ENCODE measurements at regions not wholly inside any gene's neighbourhood (a gene's known extent, or its start where the extent isn't known, plus 50 kb on each side); places are given as distances from the start of the nearest gene placed in this dataset.
"Not testable (repeated sequence)": the region's sequence is repeated elsewhere in the genome, so short reads cannot be mapped to it uniquely, and the experiment has no call there.

GRCh38 chr18:22828583-22828982 lies 104.5 kb upstream of the RBBP8 start:
- TF ChIP-seq CTCF, POLR2A (IDR thresholded peaks at IDR 0.05): not testable (repeated sequence)

Data from esophagus squamous epithelium (tissue), 4 donors.